Fibroblast of the aortic adventitia (primary cell): ENCODE measurements at regions not wholly inside any gene's neighbourhood (a gene's known extent, or its start where the extent isn't known, plus 50 kb on each side); places are given as distances from the start of the nearest gene placed in this dataset.

Experiments
- DNase-seq: peaks from one replicate; pipeline ENCODE4 v3.0.0-alpha.2; 2010; ENCODE audit warnings: low read depth
- H3K4me3 ChIP-seq: 2 replicates; pipeline ENCODE4 v1.5.1; 2011; ENCODE audit warnings: low read depth, mild to moderate bottlenecking, control low read depth, low read length, moderate library complexity
- TF ChIP-seq, protein P1 (sequence below): IDR thresholded peaks from 2 replicates; pipeline ENCODE4 v1.5.1; 2011; ENCODE audit warnings: mild to moderate bottlenecking, low read length, control low read depth, inconsistent platforms; ENCODE audit not compliant: insufficient read depth

DNA sequence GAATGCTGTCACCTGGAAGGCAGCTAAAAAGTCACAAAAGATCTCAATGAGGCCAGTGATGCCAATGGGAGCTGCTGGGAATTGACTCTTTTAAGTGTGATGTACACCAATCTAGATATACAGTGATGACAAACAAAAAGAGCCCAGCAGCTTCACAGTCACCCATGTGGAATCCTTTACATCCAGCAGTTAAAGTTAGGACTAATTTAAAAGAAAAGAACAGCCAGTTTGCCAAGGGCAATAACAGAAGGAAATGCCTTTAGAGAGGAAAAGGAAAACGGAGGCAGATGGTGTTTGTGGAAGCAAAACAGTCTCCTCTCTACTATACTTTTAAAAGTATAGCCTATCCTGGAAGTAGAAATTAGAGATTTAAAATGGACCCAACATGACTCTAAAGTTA is 873.5 kb downstream of the EPHA7 start:
- TF ChIP-seq, protein P1, sequence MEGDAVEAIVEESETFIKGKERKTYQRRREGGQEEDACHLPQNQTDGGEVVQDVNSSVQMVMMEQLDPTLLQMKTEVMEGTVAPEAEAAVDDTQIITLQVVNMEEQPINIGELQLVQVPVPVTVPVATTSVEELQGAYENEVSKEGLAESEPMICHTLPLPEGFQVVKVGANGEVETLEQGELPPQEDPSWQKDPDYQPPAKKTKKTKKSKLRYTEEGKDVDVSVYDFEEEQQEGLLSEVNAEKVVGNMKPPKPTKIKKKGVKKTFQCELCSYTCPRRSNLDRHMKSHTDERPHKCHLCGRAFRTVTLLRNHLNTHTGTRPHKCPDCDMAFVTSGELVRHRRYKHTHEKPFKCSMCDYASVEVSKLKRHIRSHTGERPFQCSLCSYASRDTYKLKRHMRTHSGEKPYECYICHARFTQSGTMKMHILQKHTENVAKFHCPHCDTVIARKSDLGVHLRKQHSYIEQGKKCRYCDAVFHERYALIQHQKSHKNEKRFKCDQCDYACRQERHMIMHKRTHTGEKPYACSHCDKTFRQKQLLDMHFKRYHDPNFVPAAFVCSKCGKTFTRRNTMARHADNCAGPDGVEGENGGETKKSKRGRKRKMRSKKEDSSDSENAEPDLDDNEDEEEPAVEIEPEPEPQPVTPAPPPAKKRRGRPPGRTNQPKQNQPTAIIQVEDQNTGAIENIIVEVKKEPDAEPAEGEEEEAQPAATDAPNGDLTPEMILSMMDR = no peak
- no peak for DNase-seq
- H3K4me3 ChIP-seq = no peak overlapping the region

GRCh38 chr6:92541448-92542060 is 877.8 kb downstream of the EPHA7 start:
- TF ChIP-seq, protein P1 = no peak
- no peak for DNase-seq
- no peak overlapping the region for H3K4me3 ChIP-seq

GRCh38 chr6:92538926-92539325 is 880.4 kb downstream of the EPHA7 start:
- TF ChIP-seq, protein P1 = no peak
- H3K4me3 ChIP-seq = no peak overlapping the region
- DNase-seq = no peak

GRCh38 chr6:92538275-92538674 is 881.1 kb downstream of the EPHA7 start:
- TF ChIP-seq, protein P1 = no peak
- DNase-seq = no peak
- no peak overlapping the region for H3K4me3 ChIP-seq

- TF ChIP-seq, protein P1 = no peak
- no peak for DNase-seq
- H3K4me3 ChIP-seq = no peak overlapping the region
Measured at GRCh38 chr6:92534109-92534508, 885.2 kb downstream of the EPHA7 start.

DNA sequence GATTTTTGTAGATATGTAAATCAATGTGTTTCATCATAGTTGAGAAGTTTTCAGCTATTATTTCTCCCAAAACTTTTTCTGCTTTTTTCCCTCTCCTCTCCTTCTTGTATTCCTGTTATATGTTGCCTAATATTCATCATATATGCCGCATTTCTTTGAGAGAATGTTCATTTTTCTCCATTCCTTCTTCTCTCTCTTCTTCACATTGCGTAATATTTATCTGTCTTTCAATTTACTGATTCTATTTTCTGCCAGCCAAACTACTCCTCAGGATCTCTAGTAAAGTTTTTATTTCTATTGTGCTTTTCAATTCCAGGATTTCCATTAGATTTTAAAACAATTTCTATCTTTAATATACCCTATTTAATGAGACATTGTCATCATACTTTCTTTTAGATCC is 896.8 kb downstream of the EPHA7 start:
- TF ChIP-seq, protein P1 = no peak
- no peak for DNase-seq
- no peak overlapping the region for H3K4me3 ChIP-seq

- TF ChIP-seq, protein P1 = no peak
- DNase-seq = no peak
Measured at GRCh38 chr6:92521553-92521952, 897.8 kb downstream of the EPHA7 start.

More at GRCh38 chr6:92521553-92521952, 897.8 kb downstream of the EPHA7 start:
- no peak overlapping the region for H3K4me3 ChIP-seq
